ENCODE measurements at regions not wholly inside any gene's neighbourhood (a gene's known extent, or its start where the extent isn't known, plus 50 kb on each side); places are given as distances from the start of the nearest gene placed in this dataset.

DNA sequence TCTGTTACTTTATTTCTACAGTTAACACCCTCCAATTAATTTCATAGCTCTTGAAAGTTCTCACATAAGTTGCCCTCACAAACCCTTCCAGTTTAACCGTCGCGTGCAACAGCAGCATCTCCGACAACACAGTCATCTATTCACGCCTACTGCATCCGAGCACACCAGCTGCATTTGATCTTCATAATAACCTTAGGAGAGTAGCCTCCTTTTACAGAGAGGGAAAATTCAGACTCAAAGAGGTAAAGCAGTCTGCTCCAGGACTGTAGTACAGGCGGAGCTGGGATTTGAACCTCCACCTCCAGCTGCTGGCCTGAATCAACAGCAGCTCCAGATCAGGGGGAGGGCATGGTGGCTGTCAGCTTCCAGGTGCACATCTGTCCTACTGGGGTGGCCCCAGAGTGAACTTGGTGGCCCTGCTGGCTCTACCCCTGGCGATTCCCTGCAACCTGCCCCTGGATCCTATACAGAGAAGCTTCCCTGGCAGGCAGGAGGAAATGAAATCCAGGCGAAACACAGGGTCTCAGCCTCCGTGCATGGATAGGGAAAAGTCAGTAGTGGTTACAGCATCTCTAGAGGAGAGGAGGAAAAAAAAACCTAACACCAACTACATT is 71.6 kb upstream of the UNC5A start:
- no peaks in the 10 kb centered on the region for H4K20me1 ChIP-seq (ENCODE audit: insufficient read depth, low read length)
- in situ Hi-C loops (cut with HindIII; ENCODE audit: extremely low pct_ligation_motif_present, low pct_unique_long_range_greater_than_20kb) (no loop called here), intact Hi-C loops (cut with micrococcal nuclease; ENCODE audit: unreplicated experiment) (no loop called here)
- H3K9me3 ChIP-seq (ENCODE audit: low read length) = no peaks in the 10 kb centered on the region
- H3K9ac ChIP-seq (ENCODE audit: insufficient read depth, low read depth, low read length) = no peak overlapping the region
- POLR2A ChIA-PET = no interaction called here
- H3K4me2 ChIP-seq (ENCODE audit: low read depth, low read length) = no peak overlapping the region
- FAIRE-seq (no peak), ATAC-seq (no peak), DNase-seq (ENCODE audit: low spot score) (no peak)
- peaks cover 4 to 89% of the 10 kb centered on the region in 2 experiments for H3K27me3 ChIP-seq (ENCODE audit: control insufficient read depth in 1 of 2, insufficient read depth in 2 of 2, low read length in 2 of 2)
- TF ChIP-seq ISX (CRISPR knock-in tag; conservative IDR thresholded peaks at IDR 0.05) = no peak
- no peak for TF ChIP-seq SOX13 (IDR thresholded peaks at IDR 0.05)
- TF ChIP-seq SOX13 (CRISPR knock-in tag; conservative IDR thresholded peaks at IDR 0.05 in 1 of 2, IDR thresholded peaks at IDR 0.05 in 1 of 2) = no peak
- no peak for TF ChIP-seq POLR2AphosphoS5 (IDR thresholded peaks at IDR 0.05; ENCODE audit: low read depth, low read length)
- TF ChIP-seq ZNF7 (CRISPR knock-in tag; IDR thresholded peaks at IDR 0.05) = no peak
- TF ChIP-seq, protein P1, sequence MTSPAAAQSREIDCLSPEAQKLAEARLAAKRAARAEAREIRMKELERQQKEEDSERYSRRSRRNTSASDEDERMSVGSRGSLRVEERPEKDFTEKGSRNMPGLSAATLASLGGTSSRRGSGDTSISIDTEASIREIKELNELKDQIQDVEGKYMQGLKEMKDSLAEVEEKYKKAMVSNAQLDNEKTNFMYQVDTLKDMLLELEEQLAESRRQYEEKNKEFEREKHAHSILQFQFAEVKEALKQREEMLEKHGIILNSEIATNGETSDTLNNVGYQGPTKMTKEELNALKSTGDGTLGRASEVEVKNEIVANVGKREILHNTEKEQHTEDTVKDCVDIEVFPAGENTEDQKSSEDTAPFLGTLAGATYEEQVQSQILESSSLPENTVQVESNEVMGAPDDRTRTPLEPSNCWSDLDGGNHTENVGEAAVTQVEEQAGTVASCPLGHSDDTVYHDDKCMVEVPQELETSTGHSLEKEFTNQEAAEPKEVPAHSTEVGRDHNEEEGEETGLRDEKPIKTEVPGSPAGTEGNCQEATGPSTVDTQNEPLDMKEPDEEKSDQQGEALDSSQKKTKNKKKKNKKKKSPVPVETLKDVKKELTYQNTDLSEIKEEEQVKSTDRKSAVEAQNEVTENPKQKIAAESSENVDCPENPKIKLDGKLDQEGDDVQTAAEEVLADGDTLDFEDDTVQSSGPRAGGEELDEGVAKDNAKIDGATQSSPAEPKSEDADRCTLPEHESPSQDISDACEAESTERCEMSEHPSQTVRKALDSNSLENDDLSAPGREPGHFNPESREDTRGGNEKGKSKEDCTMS (CRISPR knock-in tag; conservative IDR thresholded peaks at IDR 0.05) = no peak
- TF ChIP-seq ZNF619 (CRISPR knock-in tag; IDR thresholded peaks at IDR 0.05) = no peak
- TF ChIP-seq HMG20A (CRISPR knock-in tag; IDR thresholded peaks at IDR 0.05; ENCODE audit: borderline replicate concordance) = no peak
- TF ChIP-seq HOXA3 (CRISPR knock-in tag; IDR thresholded peaks at IDR 0.05) = no peak
- TF ChIP-seq, protein P2, sequence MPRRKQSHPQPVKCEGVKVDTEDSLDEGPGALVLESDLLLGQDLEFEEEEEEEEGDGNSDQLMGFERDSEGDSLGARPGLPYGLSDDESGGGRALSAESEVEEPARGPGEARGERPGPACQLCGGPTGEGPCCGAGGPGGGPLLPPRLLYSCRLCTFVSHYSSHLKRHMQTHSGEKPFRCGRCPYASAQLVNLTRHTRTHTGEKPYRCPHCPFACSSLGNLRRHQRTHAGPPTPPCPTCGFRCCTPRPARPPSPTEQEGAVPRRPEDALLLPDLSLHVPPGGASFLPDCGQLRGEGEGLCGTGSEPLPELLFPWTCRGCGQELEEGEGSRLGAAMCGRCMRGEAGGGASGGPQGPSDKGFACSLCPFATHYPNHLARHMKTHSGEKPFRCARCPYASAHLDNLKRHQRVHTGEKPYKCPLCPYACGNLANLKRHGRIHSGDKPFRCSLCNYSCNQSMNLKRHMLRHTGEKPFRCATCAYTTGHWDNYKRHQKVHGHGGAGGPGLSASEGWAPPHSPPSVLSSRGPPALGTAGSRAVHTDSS (CRISPR knock-in tag; conservative IDR thresholded peaks at IDR 0.05) = no peak
- H3K27ac ChIP-seq (ENCODE audit: extremely low read length, insufficient read depth, low read length) = no peak overlapping the region
- no TSS peak for BruUV-seq (replicated peaks)
- H3K4me3 ChIP-seq (replicated peaks in 1 of 3; ENCODE audit: insufficient read depth in 1 of 3, low read depth in 2 of 3, low read length in 3 of 3) = no peak overlapping the region
- no peaks in the 10 kb centered on the region for H3K36me3 ChIP-seq (replicated peaks in 1 of 2; ENCODE audit: control insufficient read depth in 1 of 2, insufficient read depth in 2 of 2, low read length in 2 of 2)
- 46% methylated on average over 10 of the region's 10 CpGs for WGBS (ENCODE audit: low lambda C conversion rate)
- no peaks in the 10 kb centered on the region for H3K4me1 ChIP-seq (ENCODE audit: insufficient read depth, low read length)
- no peaks in the 10 kb centered on the region for H3K79me2 ChIP-seq (ENCODE audit: insufficient read depth, low read length)
- no peak overlapping the region for H2AFZ ChIP-seq (ENCODE audit: low read length)
- CTCF ChIA-PET (ENCODE audit: low intra/inter-chr PET ratio, low total read pairs) = no interaction called here

All from HepG2 (cell line).